GM12864 (cell line): ENCODE measurements at regions not wholly inside any gene's neighbourhood (a gene's known extent, or its start where the extent isn't known, plus 50 kb on each side); places are given as distances from the start of the nearest gene placed in this dataset.

Experiments
- DNase-seq: peaks from one replicate; pipeline ENCODE4 v3.0.0-alpha.2; 2011; ENCODE audit warnings: low read depth
- H3K4me3 ChIP-seq: 2 replicates; pipeline ENCODE4 v1.5.1; 2011; ENCODE audit warnings: mild to moderate bottlenecking, low read depth, low read length, control low read depth
- TF ChIP-seq, protein P1 (sequence below): IDR thresholded peaks from 2 replicates; pipeline ENCODE4 v1.5.1; 2011; ENCODE audit warnings: low read depth, mild to moderate bottlenecking, moderate library complexity, low read length, control low read depth, inconsistent platforms; ENCODE audit errors: missing control alignments

DNA sequence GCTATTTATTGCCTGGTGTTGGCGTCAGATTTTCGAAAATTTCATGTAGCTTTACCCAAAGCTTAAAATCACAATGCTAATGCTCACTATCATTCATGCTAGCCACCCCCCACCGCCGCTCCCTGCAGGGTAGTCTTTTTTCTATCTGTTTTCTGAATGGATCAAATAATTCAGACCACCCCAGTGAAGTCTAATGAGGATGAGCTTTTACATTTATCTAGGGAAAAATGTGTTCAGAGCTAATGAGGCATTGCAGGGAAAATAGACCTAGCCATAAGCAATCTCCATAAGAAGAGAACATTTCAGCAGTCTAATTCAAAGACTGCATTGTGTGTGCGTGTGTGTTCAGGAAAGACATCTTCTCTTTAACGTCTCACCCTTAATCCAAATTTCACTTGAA is 533.0 kb upstream of the PRMT6 start:
- no peak for DNase-seq
- TF ChIP-seq, protein P1, sequence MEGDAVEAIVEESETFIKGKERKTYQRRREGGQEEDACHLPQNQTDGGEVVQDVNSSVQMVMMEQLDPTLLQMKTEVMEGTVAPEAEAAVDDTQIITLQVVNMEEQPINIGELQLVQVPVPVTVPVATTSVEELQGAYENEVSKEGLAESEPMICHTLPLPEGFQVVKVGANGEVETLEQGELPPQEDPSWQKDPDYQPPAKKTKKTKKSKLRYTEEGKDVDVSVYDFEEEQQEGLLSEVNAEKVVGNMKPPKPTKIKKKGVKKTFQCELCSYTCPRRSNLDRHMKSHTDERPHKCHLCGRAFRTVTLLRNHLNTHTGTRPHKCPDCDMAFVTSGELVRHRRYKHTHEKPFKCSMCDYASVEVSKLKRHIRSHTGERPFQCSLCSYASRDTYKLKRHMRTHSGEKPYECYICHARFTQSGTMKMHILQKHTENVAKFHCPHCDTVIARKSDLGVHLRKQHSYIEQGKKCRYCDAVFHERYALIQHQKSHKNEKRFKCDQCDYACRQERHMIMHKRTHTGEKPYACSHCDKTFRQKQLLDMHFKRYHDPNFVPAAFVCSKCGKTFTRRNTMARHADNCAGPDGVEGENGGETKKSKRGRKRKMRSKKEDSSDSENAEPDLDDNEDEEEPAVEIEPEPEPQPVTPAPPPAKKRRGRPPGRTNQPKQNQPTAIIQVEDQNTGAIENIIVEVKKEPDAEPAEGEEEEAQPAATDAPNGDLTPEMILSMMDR, result no peak
- no peak overlapping the region for H3K4me3 ChIP-seq

DNA sequence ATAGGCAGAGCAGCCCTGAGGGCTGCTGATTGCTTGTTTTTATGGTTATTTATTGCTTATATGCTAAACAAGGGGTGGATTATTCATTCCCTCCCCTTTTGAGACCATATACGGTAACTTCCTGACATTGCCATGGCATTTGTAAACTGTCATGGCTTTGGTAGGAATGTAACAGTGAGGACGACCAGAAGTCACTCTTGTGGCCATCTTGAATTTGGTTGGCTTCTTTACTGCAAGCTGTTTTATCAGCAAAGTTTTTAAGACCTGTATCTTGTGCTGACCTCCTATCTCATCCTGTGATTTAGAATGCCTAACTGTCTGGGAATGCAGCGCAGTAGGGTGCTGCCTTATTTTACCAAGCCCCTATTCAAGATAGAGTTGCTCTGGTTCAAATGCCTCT is 531.8 kb upstream of the PRMT6 start:
- TF ChIP-seq, protein P1, result no peak

DNA sequence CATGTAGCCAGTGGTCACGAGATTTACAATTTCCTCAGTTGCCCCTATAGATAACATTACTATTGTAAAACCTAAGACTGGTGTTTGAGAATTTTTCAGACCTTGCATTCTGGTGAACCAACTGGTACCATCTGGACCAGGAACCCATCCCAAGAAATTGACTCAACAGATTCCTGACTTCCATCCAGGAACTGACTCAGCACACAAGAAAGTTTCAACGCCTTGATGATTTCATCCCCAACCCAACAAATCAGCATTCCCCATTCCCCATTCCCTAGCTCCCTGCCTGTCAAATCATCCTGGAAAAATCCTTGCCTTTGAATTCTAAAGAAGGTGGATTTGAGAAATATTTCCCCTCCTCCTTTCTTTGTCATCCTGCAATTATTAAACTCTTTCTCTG is 529.8 kb upstream of the PRMT6 start:
- DNase-seq, result no peak

More for the DNA sequence above, 531.8 kb upstream of the PRMT6 start:
- no peak overlapping the region for H3K4me3 ChIP-seq
- DNase-seq, result no peak

GRCh38 chr1:106534612-106535011 is 521.9 kb upstream of the PRMT6 start:
- DNase-seq, result no peak
- TF ChIP-seq, protein P1, result no peak

More for the DNA sequence above, 529.8 kb upstream of the PRMT6 start:
- H3K4me3 ChIP-seq, result no peak overlapping the region
- TF ChIP-seq, protein P1, result no peak

DNA sequence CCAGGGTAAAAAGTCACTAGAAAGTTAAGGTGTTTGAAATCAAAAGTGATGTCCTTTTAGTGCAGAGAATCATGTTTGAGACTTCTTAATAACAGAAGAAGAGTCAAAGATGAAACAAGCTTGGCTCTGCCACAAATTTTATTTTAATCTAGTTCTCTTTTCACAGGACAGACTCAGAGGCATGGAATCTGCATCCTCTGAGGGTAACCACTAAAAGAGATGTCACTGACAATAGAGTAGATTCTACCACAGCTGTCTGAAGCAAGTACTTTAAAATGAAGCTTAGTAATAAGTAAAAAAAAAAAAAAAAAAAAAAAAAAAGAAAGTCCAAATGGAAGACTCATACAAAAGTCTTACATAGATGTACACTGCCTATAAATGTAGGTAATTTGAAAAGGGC is 519.7 kb upstream of the PRMT6 start:
- no peak overlapping the region for H3K4me3 ChIP-seq
- TF ChIP-seq, protein P1, result no peak
- DNase-seq, result no peak

More at GRCh38 chr1:106534612-106535011, 521.9 kb upstream of the PRMT6 start:
- H3K4me3 ChIP-seq, result no peak overlapping the region

DNA sequence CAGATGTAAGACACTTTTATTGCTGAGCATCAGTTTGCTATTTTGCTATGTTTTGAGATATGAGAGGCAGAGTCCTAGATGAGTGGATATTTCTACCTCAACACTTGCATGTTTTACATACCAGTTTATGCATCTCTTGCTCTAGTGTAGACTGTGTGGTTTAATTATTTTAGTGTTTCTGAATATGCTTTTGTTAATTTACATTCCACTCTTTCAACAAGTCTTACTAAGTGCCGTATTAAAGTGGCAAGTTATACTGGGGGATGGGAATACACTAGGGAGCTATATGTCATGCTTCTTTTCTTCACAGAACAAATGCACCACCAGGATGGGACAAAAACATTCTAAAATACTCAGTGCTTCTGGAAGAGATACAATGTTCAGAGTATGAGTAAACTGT is 507.7 kb upstream of the PRMT6 start:
- no peak for DNase-seq
- H3K4me3 ChIP-seq, result no peak overlapping the region
- TF ChIP-seq, protein P1, result no peak

DNA sequence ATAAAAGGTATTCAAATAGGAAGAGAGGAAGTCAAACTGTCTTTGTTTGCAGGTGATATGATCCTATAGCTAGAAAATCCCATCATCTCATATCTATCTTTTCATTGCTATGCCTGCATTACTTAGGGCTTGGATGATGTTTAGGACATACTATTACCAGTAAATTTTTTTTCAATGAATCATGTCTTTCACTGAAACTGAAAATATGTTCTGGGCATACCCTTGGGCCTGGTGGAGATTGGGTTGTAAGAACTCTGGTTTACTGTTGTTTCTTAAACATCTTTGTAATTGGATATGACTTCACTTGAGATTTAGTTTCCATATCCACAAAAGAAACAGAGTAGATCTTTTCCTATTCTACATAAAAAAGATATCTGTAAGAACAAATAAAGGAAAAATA is 502.2 kb upstream of the PRMT6 start:
- no peak overlapping the region for H3K4me3 ChIP-seq
- no peak for DNase-seq
- TF ChIP-seq, protein P1, result no peak
